Upper lobe of right lung (tissue), 1 donor: ENCODE measurements at regions not wholly inside any gene's neighbourhood (a gene's known extent, or its start where the extent isn't known, plus 50 kb on each side); places are given as distances from the start of the nearest gene placed in this dataset.

ENCODE experiments used
- ATAC-seq: fragments of 200-7000 bp; cut with Tn5 transposase; one replicate; pipeline ENCODE4 v1.9.1; 2020; ENCODE audit warnings: mild to moderate bottlenecking, moderate library complexity
- DNase-seq: peaks from one replicate; pipeline ENCODE4 v3.0.0-alpha.2; 2020
- H3K27ac ChIP-seq: fragments of 200-600 bp; one replicate; pipeline ENCODE4 v1.8.0; 2022
- H3K27me3 ChIP-seq: fragments of 200-600 bp; one replicate; pipeline ENCODE4 v1.8.0; 2022; ENCODE audit warnings: mild to moderate bottlenecking
- H3K36me3 ChIP-seq: fragments of 200-600 bp; one replicate; pipeline ENCODE4 v1.8.0; 2022
- H3K4me1 ChIP-seq: fragments of 200-600 bp; one replicate; pipeline ENCODE4 v1.8.0; 2022
- H3K4me3 ChIP-seq: fragments of 200-600 bp; one replicate; pipeline ENCODE4 v1.8.0; 2022; ENCODE audit warnings: mild to moderate bottlenecking
- H3K9me3 ChIP-seq: fragments of 200-600 bp; one replicate; pipeline ENCODE4 v1.8.0; 2022
- intact Hi-C: fragments of 100-400 bp; cut with DNase I; formaldehyde crosslinking; loops from one replicate; pipeline ENCODE4 v1.11.0; 2022
- TF ChIP-seq, protein P1 (sequence below): fragments of 200-600 bp; IDR thresholded peaks from one replicate; pipeline ENCODE4 v1.8.0; 2022; ENCODE audit warnings: antibody characterized with exemption
- donor health status: DM: no; HTN: yes; CAD: no; lungs with severe emphysema.

GRCh38 chr12:63047146-63047545 is 103.9 kb downstream of the AVPR1A start:
- Histone ChIP-seq H3K9me3 (no peaks in the 10 kb centered on the region), H3K27ac (no peak overlapping the region), H3K4me3 (no peak overlapping the region), H3K4me1 (no peaks in the 10 kb centered on the region), H3K36me3 (no peaks in the 10 kb centered on the region), H3K27me3 (no peaks in the 10 kb centered on the region)
- intact Hi-C loops: no loop called here
- TF ChIP-seq, protein P1, sequence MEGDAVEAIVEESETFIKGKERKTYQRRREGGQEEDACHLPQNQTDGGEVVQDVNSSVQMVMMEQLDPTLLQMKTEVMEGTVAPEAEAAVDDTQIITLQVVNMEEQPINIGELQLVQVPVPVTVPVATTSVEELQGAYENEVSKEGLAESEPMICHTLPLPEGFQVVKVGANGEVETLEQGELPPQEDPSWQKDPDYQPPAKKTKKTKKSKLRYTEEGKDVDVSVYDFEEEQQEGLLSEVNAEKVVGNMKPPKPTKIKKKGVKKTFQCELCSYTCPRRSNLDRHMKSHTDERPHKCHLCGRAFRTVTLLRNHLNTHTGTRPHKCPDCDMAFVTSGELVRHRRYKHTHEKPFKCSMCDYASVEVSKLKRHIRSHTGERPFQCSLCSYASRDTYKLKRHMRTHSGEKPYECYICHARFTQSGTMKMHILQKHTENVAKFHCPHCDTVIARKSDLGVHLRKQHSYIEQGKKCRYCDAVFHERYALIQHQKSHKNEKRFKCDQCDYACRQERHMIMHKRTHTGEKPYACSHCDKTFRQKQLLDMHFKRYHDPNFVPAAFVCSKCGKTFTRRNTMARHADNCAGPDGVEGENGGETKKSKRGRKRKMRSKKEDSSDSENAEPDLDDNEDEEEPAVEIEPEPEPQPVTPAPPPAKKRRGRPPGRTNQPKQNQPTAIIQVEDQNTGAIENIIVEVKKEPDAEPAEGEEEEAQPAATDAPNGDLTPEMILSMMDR: no peak
- DNase-seq: no peak
- no peak for ATAC-seq

GRCh38 chr12:63045020-63045860 is 105.8 kb downstream of the AVPR1A start:
- H3K4me1 ChIP-seq: no peaks in the 10 kb centered on the region
- H3K36me3 ChIP-seq: no peaks in the 10 kb centered on the region
- H3K27me3 ChIP-seq: no peaks in the 10 kb centered on the region
- DNase-seq: no peak
- no peak overlapping the region for H3K4me3 ChIP-seq
- H3K27ac ChIP-seq: no peak overlapping the region
- TF ChIP-seq, protein P1: no peak
- ATAC-seq: no peak
- no peaks in the 10 kb centered on the region for H3K9me3 ChIP-seq
- intact Hi-C loops: no loop called here

DNA sequence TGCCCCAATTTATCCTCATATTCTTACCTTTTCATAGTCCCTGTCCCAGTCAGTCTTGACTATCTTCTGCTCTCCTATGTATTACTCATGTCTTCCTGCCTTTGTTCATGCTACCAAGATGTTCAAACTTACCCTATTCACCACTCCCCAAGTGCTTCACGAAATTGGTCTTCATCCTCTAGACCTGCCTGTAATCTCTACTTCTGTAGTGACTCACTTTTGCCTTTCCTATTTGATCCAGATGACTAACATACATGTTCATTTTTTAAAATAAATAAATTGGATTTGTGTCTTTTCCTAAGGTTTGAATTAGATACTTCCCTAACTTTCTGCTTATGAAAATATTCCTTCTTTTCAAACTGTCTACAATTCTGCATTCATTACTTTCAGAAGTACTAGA is 107.7 kb upstream of the PPM1H start:
- H3K4me1 ChIP-seq: no peaks in the 10 kb centered on the region

DNA sequence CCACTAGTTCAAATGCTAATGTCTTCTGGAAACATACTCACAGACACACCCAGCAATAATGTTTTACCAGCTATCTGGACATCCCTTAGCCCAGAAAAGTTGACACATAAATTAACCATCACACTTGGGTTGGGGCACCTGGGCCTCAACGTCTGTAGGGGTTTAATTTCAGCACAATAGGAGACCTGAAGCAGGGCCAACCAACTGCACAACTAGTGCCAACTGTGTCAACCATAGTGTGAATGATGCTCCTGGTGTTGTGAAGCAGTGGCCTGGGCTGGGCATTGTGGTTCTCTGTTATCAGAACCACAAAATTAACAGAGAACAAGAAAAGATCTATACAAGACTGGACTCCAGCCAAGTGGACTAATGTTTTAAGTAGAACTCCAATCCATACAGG is 106.7 kb upstream of the PPM1H start:
- ATAC-seq (no peak), DNase-seq (no peak)
- H3K36me3 ChIP-seq: no peaks in the 10 kb centered on the region
- intact Hi-C loops: no loop called here
- H3K4me3 ChIP-seq: no peak overlapping the region
- H3K27me3 ChIP-seq: no peaks in the 10 kb centered on the region
- H3K4me1 ChIP-seq: no peaks in the 10 kb centered on the region
- H3K9me3 ChIP-seq: no peaks in the 10 kb centered on the region
- TF ChIP-seq, protein P1: no peak
- H3K27ac ChIP-seq: no peak overlapping the region

More for the DNA sequence above, 107.7 kb upstream of the PPM1H start:
- ATAC-seq (no peak), DNase-seq (no peak)
- Histone ChIP-seq H3K27me3 (no peaks in the 10 kb centered on the region), H3K27ac (no peak overlapping the region), H3K9me3 (no peaks in the 10 kb centered on the region), H3K4me3 (no peak overlapping the region), H3K36me3 (no peaks in the 10 kb centered on the region)
- intact Hi-C loops: no loop called here
- TF ChIP-seq, protein P1: no peak

- TF ChIP-seq, protein P1: no peak
- intact Hi-C loops: no loop called here
- ATAC-seq: no peak
- no peaks in the 10 kb centered on the region for H3K27me3 ChIP-seq
- H3K4me3 ChIP-seq: no peak overlapping the region
- no peaks in the 10 kb centered on the region for H3K4me1 ChIP-seq
- no peaks in the 10 kb centered on the region for H3K9me3 ChIP-seq
- H3K27ac ChIP-seq: no peak overlapping the region
- H3K36me3 ChIP-seq: no peaks in the 10 kb centered on the region
- DNase-seq: no peak
These were observed 105.7 kb upstream of the PPM1H start for GRCh38 chr12:63040526-63041220.
